Endothelial cell of umbilical vein (primary cell): ENCODE measurements at regions not wholly inside any gene's neighbourhood (a gene's known extent, or its start where the extent isn't known, plus 50 kb on each side); places are given as distances from the start of the nearest gene placed in this dataset.

Experiments used
- BruUV-seq: library from RNA; stranded (reverse); fragments of 400-500 nt; replicated peaks from 2 replicates; lab custom pipeline; 2021; lab: Mats Ljungman, UMichigan
- CTCF ChIA-PET: fragments of 300-600, 350-600 bp; sonication (Branson Sonifier 250); formaldehyde crosslinking; loops from one replicate; lab custom pipeline; 2021; ENCODE audit warnings: antibody characterized with exemption, inconsistent platforms; lab: Charles Lee
- POLR2A ChIA-PET: fragments of 300-600, 350-600 bp; sonication (Branson Sonifier 250); formaldehyde crosslinking; loops from one replicate; lab custom pipeline; 2021; ENCODE audit warnings: antibody characterized with exemption, inconsistent platforms; lab: Charles Lee
- DNase-seq: peaks from one replicate; pipeline ENCODE4 v3.0.0-alpha.2; 2011; ENCODE audit warnings: low read depth, low spot score
- FAIRE-seq: peaks from 2 replicates; lab custom pipeline; 2011; peaks lifted over from hg19 to GRCh38; lab: Jason Lieb, UNC
- H2AFZ ChIP-seq: 2 replicates; pipeline ENCODE4 v1.6.0; 2012; ENCODE audit warnings: low read depth, low read length, control low read depth, inconsistent platforms
- H3K27ac ChIP-seq: 2 replicates; pipeline ENCODE4 v1.5.1; 2011; ENCODE audit warnings: low read depth, mild to moderate bottlenecking, control low read depth, low read length, moderate library complexity; ENCODE audit not compliant: insufficient read depth
- H3K27me3 ChIP-seq, 2 experiments: 2 replicates each; pipeline versions ENCODE4 v1.6.0 to v1.6.1; 2011; ENCODE audit warnings: low read length in 2 of 2, mixed read lengths in 1 of 2; ENCODE audit not compliant: control insufficient read depth in 2 of 2, insufficient read depth in 2 of 2
- H3K36me3 ChIP-seq, 2 experiments: 2 replicates in 1 of 2; 3 replicates in 1 of 2; pipeline ENCODE4 v1.5.1; 2011; ENCODE audit warnings: low read length in 2 of 2, mild to moderate bottlenecking in 1 of 2, moderate library complexity in 1 of 2; ENCODE audit not compliant: control insufficient read depth in 2 of 2, insufficient read depth in 2 of 2; ENCODE audit errors: extremely low read depth in 1 of 2
- H3K4me1 ChIP-seq: 3 replicates; pipeline ENCODE4 v1.5.1; 2011; ENCODE audit warnings: mild to moderate bottlenecking, low read length; ENCODE audit not compliant: control insufficient read depth, insufficient read depth; ENCODE audit errors: extremely low read depth
- H3K4me2 ChIP-seq: 2 replicates; pipeline ENCODE4 v1.6.1; 2011; ENCODE audit warnings: low read length, control low read depth, mixed read lengths; ENCODE audit not compliant: insufficient read depth
- H3K4me3 ChIP-seq, 3 experiments: fragments of 200-600 bp in 1 of 3; sonication (generic), shearing (Covaris generic) in 1 of 3; replicated peaks in 1 of 3; 2 replicates each; pipeline ENCODE4 v1.5.1; 2011 to 2016; ENCODE audit warnings: control low read depth in 3 of 3, low read length in 3 of 3, mild to moderate bottlenecking in 2 of 3, inconsistent platforms in 1 of 3, low read depth in 1 of 3, moderate library complexity in 1 of 3; ENCODE audit not compliant: insufficient read depth in 1 of 3
- H3K79me2 ChIP-seq: 2 replicates; pipeline ENCODE4 v1.6.0; 2012; ENCODE audit warnings: low read length, inconsistent platforms; ENCODE audit not compliant: control insufficient read depth, insufficient read depth
- H3K9ac ChIP-seq: replicated peaks from 2 replicates; pipeline ENCODE3; 2011; ENCODE audit warnings: low read length, control low read depth; ENCODE audit not compliant: insufficient read depth; ENCODE audit errors: extremely low read depth
- H3K9me1 ChIP-seq: replicated peaks from 3 replicates; pipeline ENCODE4 v1.6.0; 2011; ENCODE audit warnings: mild to moderate bottlenecking, low read length; ENCODE audit not compliant: control insufficient read depth, insufficient read depth; ENCODE audit errors: extremely low read depth
- H3K9me3 ChIP-seq: replicated peaks from 2 replicates; pipeline ENCODE4 v1.5.1; 2012; ENCODE audit warnings: low read length, inconsistent platforms; ENCODE audit not compliant: control insufficient read depth, insufficient read depth
- H4K20me1 ChIP-seq: replicated peaks from 2 replicates; pipeline ENCODE3; 2011; ENCODE audit warnings: mild to moderate bottlenecking, low read length; ENCODE audit not compliant: control insufficient read depth, insufficient read depth; ENCODE audit errors: extremely low read depth
- EZH2 ChIP-seq: IDR thresholded peaks from 2 replicates; pipeline ENCODE4 v1.6.1; 2012; ENCODE audit warnings: borderline replicate concordance, low read depth, mild to moderate bottlenecking, moderate library complexity, low read length, inconsistent platforms; ENCODE audit not compliant: severe bottlenecking
- FOS ChIP-seq: IDR thresholded peaks from 2 replicates; pipeline ENCODE4 v1.6.1; 2011; ENCODE audit warnings: mild to moderate bottlenecking, low read length, moderate library complexity, borderline replicate concordance; ENCODE audit not compliant: insufficient read depth
- GATA2 ChIP-seq: IDR thresholded peaks from 2 replicates; pipeline ENCODE4 v1.7.0; 2011; ENCODE audit warnings: low read depth, mild to moderate bottlenecking, moderate library complexity, mixed read lengths, low read length; ENCODE audit not compliant: insufficient read length, insufficient read depth
- JUN ChIP-seq: IDR thresholded peaks from 2 replicates; pipeline ENCODE4 v1.6.1; 2011; ENCODE audit warnings: borderline replicate concordance, low read depth; ENCODE audit not compliant: insufficient read length, insufficient read depth
- MYC ChIP-seq: IDR thresholded peaks from one replicate; pipeline ENCODE4 v1.6.1; 2011; ENCODE audit warnings: mild to moderate bottlenecking, low read depth, low read length
- POLR2A ChIP-seq: IDR thresholded peaks from 2 replicates; pipeline ENCODE4 v1.6.1; 2012; ENCODE audit warnings: low read depth, mild to moderate bottlenecking, control low read depth, low read length
- POLR2AphosphoS5 ChIP-seq: IDR thresholded peaks from 2 replicates; pipeline ENCODE4 v1.6.1; 2012; ENCODE audit warnings: low read depth, mild to moderate bottlenecking, control low read depth, low read length, moderate library complexity; ENCODE audit not compliant: insufficient read depth
- dilution Hi-C: fragments of 300-500 bp; cut with MboI; formaldehyde crosslinking; loops from one replicate; pipeline ENCODE4 v1.15.0; 2019; ENCODE audit warnings: low sequenced_read_pairs; ENCODE audit not compliant: extremely low pct_ligation_motif_present
- intact Hi-C: fragments of 100-400 bp; cut with micrococcal nuclease; formaldehyde crosslinking; loops from one replicate; pipeline ENCODE4 v1.10.0; 2022
- TF ChIP-seq, protein P1 (sequence below): IDR thresholded peaks from 2 replicates; pipeline ENCODE4 v1.6.1; 2011; ENCODE audit not compliant: insufficient read depth, insufficient read length
- TF ChIP-seq, protein P2 (sequence below), 2 donors: IDR thresholded peaks; 1 replicate in 1 of 2; 2 replicates in 1 of 2; pipeline ENCODE4 v1.5.1; 2011; ENCODE audit warnings: low read length in 2 of 2, mild to moderate bottlenecking in 2 of 2, moderate library complexity in 2 of 2, control low read depth in 1 of 2, inconsistent platforms in 1 of 2, low read depth in 1 of 2; ENCODE audit not compliant: insufficient read depth in 1 of 2; ENCODE audit errors: extremely low read depth in 1 of 2

DNA sequence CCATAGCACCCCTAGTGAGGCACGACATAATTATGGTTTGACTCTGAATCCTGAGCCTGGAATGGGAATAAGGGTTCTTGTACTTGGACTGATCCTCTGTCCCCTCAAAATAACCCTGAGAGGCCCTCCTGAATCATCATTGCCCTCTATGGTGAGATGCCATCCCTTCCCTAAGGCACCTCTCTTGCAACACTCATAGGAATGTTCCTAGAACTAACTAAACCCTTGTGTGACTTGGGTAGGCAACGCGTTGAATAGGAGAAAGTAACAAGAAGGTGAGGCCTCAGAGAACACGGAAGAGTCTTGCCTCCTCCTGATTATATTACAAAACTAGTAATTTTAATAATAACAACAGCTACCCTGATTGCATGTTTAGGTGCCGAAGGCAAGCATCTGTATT lies 189.1 kb upstream of the ANKFN1 start:
- dilution Hi-C loops (no loop called here), intact Hi-C loops (no loop called here)
- no peak for TF ChIP-seq FOS
- no peak for TF ChIP-seq EZH2
- no peak for TF ChIP-seq GATA2
- TF ChIP-seq POLR2A = no peak
- no peak for TF ChIP-seq MYC
- TF ChIP-seq, protein P1, sequence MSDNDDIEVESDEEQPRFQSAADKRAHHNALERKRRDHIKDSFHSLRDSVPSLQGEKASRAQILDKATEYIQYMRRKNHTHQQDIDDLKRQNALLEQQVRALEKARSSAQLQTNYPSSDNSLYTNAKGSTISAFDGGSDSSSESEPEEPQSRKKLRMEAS = no peak
- no peak for TF ChIP-seq JUN
- TF ChIP-seq POLR2AphosphoS5 = no peak
- TF ChIP-seq, protein P2, sequence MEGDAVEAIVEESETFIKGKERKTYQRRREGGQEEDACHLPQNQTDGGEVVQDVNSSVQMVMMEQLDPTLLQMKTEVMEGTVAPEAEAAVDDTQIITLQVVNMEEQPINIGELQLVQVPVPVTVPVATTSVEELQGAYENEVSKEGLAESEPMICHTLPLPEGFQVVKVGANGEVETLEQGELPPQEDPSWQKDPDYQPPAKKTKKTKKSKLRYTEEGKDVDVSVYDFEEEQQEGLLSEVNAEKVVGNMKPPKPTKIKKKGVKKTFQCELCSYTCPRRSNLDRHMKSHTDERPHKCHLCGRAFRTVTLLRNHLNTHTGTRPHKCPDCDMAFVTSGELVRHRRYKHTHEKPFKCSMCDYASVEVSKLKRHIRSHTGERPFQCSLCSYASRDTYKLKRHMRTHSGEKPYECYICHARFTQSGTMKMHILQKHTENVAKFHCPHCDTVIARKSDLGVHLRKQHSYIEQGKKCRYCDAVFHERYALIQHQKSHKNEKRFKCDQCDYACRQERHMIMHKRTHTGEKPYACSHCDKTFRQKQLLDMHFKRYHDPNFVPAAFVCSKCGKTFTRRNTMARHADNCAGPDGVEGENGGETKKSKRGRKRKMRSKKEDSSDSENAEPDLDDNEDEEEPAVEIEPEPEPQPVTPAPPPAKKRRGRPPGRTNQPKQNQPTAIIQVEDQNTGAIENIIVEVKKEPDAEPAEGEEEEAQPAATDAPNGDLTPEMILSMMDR (IDR thresholded peaks at IDR 0.05; ENCODE audit: extremely low read depth in 1 of 2, insufficient read depth in 1 of 2, low read depth in 1 of 2, low read length in 2 of 2) = no peak
- Histone ChIP-seq H3K36me3 (no peaks in the 10 kb centered on the region), H3K9me1 (no peaks in the 10 kb centered on the region), H3K4me1 (no peaks in the 10 kb centered on the region), H2AFZ (no peak overlapping the region), H3K4me3 (no peak overlapping the region), H4K20me1 (no peaks in the 10 kb centered on the region), H3K9me3 (no peaks in the 10 kb centered on the region), H3K27ac (no peak overlapping the region), H3K4me2 (no peak overlapping the region), H3K9ac (no peak overlapping the region), H3K27me3 (no peaks in the 10 kb centered on the region), H3K79me2 (no peaks in the 10 kb centered on the region)
- ChIA-PET POLR2A (no interaction called here), CTCF (no interaction called here)
- DNase-seq = no peak
- FAIRE-seq = no peak
- BruUV-seq = no TSS peak
